GM23338 (cell line): ENCODE measurements at regions not wholly inside any gene's neighbourhood (a gene's known extent, or its start where the extent isn't known, plus 50 kb on each side); places are given as distances from the start of the nearest gene placed in this dataset.

Experiments used
- ATAC-seq: fragments of 200-7000 bp; cut with Tn5 transposase; 3 replicates; pipeline ENCODE4 v1.9.1; 2020
- DNase-seq: peaks from one replicate; pipeline ENCODE4 v3.0.0-alpha.2; 2015; ENCODE audit warnings: low spot score
- H2AFZ ChIP-seq: fragments of 200-600 bp; sonication (generic); 2 replicates; pipeline ENCODE4 v1.8.0; 2016; ENCODE audit warnings: antibody characterized with exemption, mild to moderate bottlenecking, moderate library complexity
- H3F3A ChIP-seq: fragments of 200-600 bp; sonication (generic); replicated peaks from 2 replicates; pipeline ENCODE4 v1.8.0; 2017; ENCODE audit warnings: antibody characterized with exemption, mixed run types, low read depth
- H3K27ac ChIP-seq: fragments of 200-600 bp; sonication (generic); 2 replicates; pipeline ENCODE4 v1.6.1; 2016; ENCODE audit warnings: low read depth
- H3K27me3 ChIP-seq: fragments of 200-600 bp; sonication (generic); 2 replicates; pipeline ENCODE4 v1.8.0; 2016; ENCODE audit warnings: mild to moderate bottlenecking, mixed run types, moderate library complexity; ENCODE audit not compliant: insufficient read depth
- H3K36me3 ChIP-seq: fragments of 200-600 bp; sonication (generic); 2 replicates; pipeline ENCODE4 v1.8.0; 2016; ENCODE audit warnings: mild to moderate bottlenecking; ENCODE audit not compliant: insufficient read depth
- H3K4me1 ChIP-seq: fragments of 200-600 bp; sonication (generic); 2 replicates; pipeline ENCODE4 v1.8.0; 2016; ENCODE audit warnings: mild to moderate bottlenecking, moderate library complexity; ENCODE audit not compliant: insufficient read depth
- H3K4me2 ChIP-seq: fragments of 200-600 bp; sonication (generic); 2 replicates; pipeline ENCODE4 v1.7.1; 2017; ENCODE audit warnings: mixed run types
- H3K4me3 ChIP-seq: fragments of 200-600 bp; sonication (generic); 2 replicates; pipeline ENCODE4 v1.6.1; 2016; ENCODE audit warnings: mixed run types
- H3K79me2 ChIP-seq: fragments of 200-600 bp; sonication (generic); replicated peaks from 2 replicates; pipeline ENCODE4 v1.8.0; 2017; ENCODE audit warnings: mild to moderate bottlenecking; ENCODE audit not compliant: insufficient read depth
- H3K9me2 ChIP-seq: fragments of 200-600 bp; sonication (generic); 2 replicates; pipeline ENCODE4 v1.8.0; 2017; ENCODE audit not compliant: insufficient read depth
- H4K20me1 ChIP-seq: fragments of 200-600 bp; sonication (generic); replicated peaks from 2 replicates; pipeline ENCODE4 v1.8.0; 2017; ENCODE audit warnings: mild to moderate bottlenecking; ENCODE audit not compliant: insufficient read depth
- H3K27ac Mint-ChIP-seq: 2 replicates; pipeline ENCODE4 v1.8.0; 2020; ENCODE audit warnings: inconsistent platforms, mild to moderate bottlenecking, moderate library complexity, mixed read lengths
- H3K27me3 Mint-ChIP-seq: 3 replicates; pipeline ENCODE4 v1.8.0; 2022; ENCODE audit warnings: low read depth, mild to moderate bottlenecking, moderate library complexity, mixed read lengths, inconsistent platforms; ENCODE audit not compliant: insufficient read depth, poor library complexity
- H3K36me3 Mint-ChIP-seq: 3 replicates; pipeline ENCODE4 v1.8.0; 2021; ENCODE audit warnings: low read depth, mild to moderate bottlenecking, inconsistent platforms, moderate library complexity, mixed read lengths
- H3K4me1 Mint-ChIP-seq: 3 replicates; pipeline ENCODE4 v1.8.0; 2020; ENCODE audit warnings: mild to moderate bottlenecking, inconsistent platforms, mixed read lengths
- H3K4me3 Mint-ChIP-seq: 3 replicates; pipeline ENCODE4 v1.8.0; 2021; ENCODE audit warnings: moderate library complexity, mild to moderate bottlenecking, inconsistent platforms, mixed read lengths
- H3K9me3 Mint-ChIP-seq: 3 replicates; pipeline ENCODE4 v1.8.0; 2020; ENCODE audit warnings: moderate library complexity, mild to moderate bottlenecking, inconsistent platforms, mixed read lengths
- CREB1 ChIP-seq: fragments of 250-450 bp; sonication (Bioruptor Pico); IDR thresholded peaks from 2 replicates; pipeline ENCODE4 v1.5.0; 2020; ENCODE audit warnings: low read depth, mild to moderate bottlenecking, moderate library complexity
- ETS1 ChIP-seq: IDR thresholded peaks from 2 replicates; pipeline ENCODE4 v1.6.1; 2016; ENCODE audit warnings: antibody characterized with exemption
- EZH2 ChIP-seq: fragments of 200-600 bp; sonication (generic); IDR thresholded peaks from one replicate; pipeline ENCODE4 v1.8.0; 2017; ENCODE audit warnings: antibody characterized with exemption, mild to moderate bottlenecking, low read depth; ENCODE audit not compliant: unreplicated experiment
- JUNB ChIP-seq: IDR thresholded peaks from one replicate; pipeline ENCODE4 v1.6.1; 2016; ENCODE audit warnings: antibody characterized with exemption; ENCODE audit not compliant: unreplicated experiment
- NANOG ChIP-seq: IDR thresholded peaks from 2 replicates; pipeline ENCODE4 v1.6.1; 2016; ENCODE audit warnings: antibody characterized with exemption, borderline replicate concordance
- POLR2AphosphoS5 ChIP-seq: IDR thresholded peaks from 2 replicates; pipeline ENCODE4 v1.6.1; 2016; ENCODE audit warnings: antibody characterized with exemption, low read depth
- REST ChIP-seq: IDR thresholded peaks from one replicate; pipeline ENCODE4 v1.6.1; 2018; ENCODE audit warnings: antibody characterized with exemption; ENCODE audit not compliant: unreplicated experiment
- STAT1 ChIP-seq: IDR thresholded peaks from one replicate; pipeline ENCODE4 v1.6.1; 2016; ENCODE audit warnings: antibody characterized with exemption; ENCODE audit not compliant: unreplicated experiment
- ZNF114 ChIP-seq: fragments of 250-450 bp; sonication (Bioruptor Pico); IDR thresholded peaks from 2 replicates; pipeline ENCODE4 v1.5.0; 2020; ENCODE audit warnings: mild to moderate bottlenecking, moderate library complexity
- ZNF331 ChIP-seq: fragments of 250-450 bp; sonication (Bioruptor Pico); IDR thresholded peaks from 2 replicates; pipeline ENCODE4 v1.5.0; 2020; ENCODE audit warnings: low read depth, mild to moderate bottlenecking, moderate library complexity
- TF ChIP-seq, protein P1 (sequence below), 2 experiments: fragments of 200-600 bp in 1 of 2; sonication (generic) in 1 of 2; conservative IDR thresholded peaks; 2 replicates each; pipeline versions ENCODE4 v1.5.1 to v1.6.1; 2016 to 2017; ENCODE audit warnings: antibody characterized with exemption in 2 of 2, low read depth in 2 of 2, mild to moderate bottlenecking in 2 of 2, moderate library complexity in 1 of 2

GRCh38 chr3:14312375-14312774 lies 90.0 kb upstream of the SLC6A6 start (continued):
- no peak for TF ChIP-seq ZNF331 (CRISPR knock-in tag)
- no peak for TF ChIP-seq POLR2AphosphoS5

GRCh38 chr3:14317057-14317553 lies 85.3 kb upstream of the SLC6A6 start:
- TF ChIP-seq ZNF114 (CRISPR knock-in tag) = no peak
- TF ChIP-seq ETS1 = no peak
- no peak for TF ChIP-seq STAT1
- TF ChIP-seq, protein P1, sequence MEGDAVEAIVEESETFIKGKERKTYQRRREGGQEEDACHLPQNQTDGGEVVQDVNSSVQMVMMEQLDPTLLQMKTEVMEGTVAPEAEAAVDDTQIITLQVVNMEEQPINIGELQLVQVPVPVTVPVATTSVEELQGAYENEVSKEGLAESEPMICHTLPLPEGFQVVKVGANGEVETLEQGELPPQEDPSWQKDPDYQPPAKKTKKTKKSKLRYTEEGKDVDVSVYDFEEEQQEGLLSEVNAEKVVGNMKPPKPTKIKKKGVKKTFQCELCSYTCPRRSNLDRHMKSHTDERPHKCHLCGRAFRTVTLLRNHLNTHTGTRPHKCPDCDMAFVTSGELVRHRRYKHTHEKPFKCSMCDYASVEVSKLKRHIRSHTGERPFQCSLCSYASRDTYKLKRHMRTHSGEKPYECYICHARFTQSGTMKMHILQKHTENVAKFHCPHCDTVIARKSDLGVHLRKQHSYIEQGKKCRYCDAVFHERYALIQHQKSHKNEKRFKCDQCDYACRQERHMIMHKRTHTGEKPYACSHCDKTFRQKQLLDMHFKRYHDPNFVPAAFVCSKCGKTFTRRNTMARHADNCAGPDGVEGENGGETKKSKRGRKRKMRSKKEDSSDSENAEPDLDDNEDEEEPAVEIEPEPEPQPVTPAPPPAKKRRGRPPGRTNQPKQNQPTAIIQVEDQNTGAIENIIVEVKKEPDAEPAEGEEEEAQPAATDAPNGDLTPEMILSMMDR (conservative IDR thresholded peaks at IDR 0.05; ENCODE audit: low read depth in 2 of 2) = no peak
- no peak for TF ChIP-seq REST
- no peak for TF ChIP-seq CREB1 (CRISPR knock-in tag)
- TF ChIP-seq EZH2 = no peak
- no peak for TF ChIP-seq JUNB
- no peak for TF ChIP-seq NANOG
- Mint-ChIP-seq H3K27me3 (no peaks in the 10 kb centered on the region), H3K27ac (no peak overlapping the region), H3K4me1 (peaks cover 7% of the 10 kb centered on the region; the same call in 2 of the 3 replicates), H3K36me3 (peaks cover 4% of the 10 kb centered on the region; the same call in 2 of the 3 replicates), H3K4me3 (no peak overlapping the region), H3K9me3 (peaks cover 4% of the 10 kb centered on the region; the same call in 1 of the 3 replicates)
- no peaks in the 10 kb centered on the region for H3K4me1 ChIP-seq
- peak; percentile 19; the same call in 2 of the 3 replicates for ATAC-seq
- no peak overlapping the region; the same call in 1 of the 2 replicates for H3K4me2 ChIP-seq
- peak overlapping the region; percentile 80 for H2AFZ ChIP-seq
- no peaks in the 10 kb centered on the region for H3K27me3 ChIP-seq
- no peaks in the 10 kb centered on the region for H4K20me1 ChIP-seq
- no peak overlapping the region for H3K27ac ChIP-seq
- H3K36me3 ChIP-seq = no peaks in the 10 kb centered on the region
- no peaks in the 10 kb centered on the region for H3K79me2 ChIP-seq
- peak; percentile 25 for DNase-seq
- H3K4me3 ChIP-seq = no peak overlapping the region
- H3F3A ChIP-seq = 0 out of 2 replicates have a peak, but pooled peaks cover 2% of the 10 kb centered on the region
- H3K9me2 ChIP-seq = no peaks in the 10 kb centered on the region
